Endothelial cell of umbilical vein (primary cell): ENCODE measurements at regions not wholly inside any gene's neighbourhood (a gene's known extent, or its start where the extent isn't known, plus 50 kb on each side); places are given as distances from the start of the nearest gene placed in this dataset.

Experiments
- MYC ChIP-seq: IDR thresholded peaks from one replicate; pipeline ENCODE4 v1.6.1; 2011; ENCODE audit warnings: mild to moderate bottlenecking, low read depth, low read length
- POLR2AphosphoS5 ChIP-seq: IDR thresholded peaks from 2 replicates; pipeline ENCODE4 v1.6.1; 2012; ENCODE audit warnings: low read depth, mild to moderate bottlenecking, control low read depth, low read length, moderate library complexity; ENCODE audit not compliant: insufficient read depth
- TF ChIP-seq, protein P1 (sequence below), 2 donors: IDR thresholded peaks; 1 replicate in 1 of 2; 2 replicates in 1 of 2; pipeline ENCODE4 v1.5.1; 2011; ENCODE audit warnings: low read length in 2 of 2, mild to moderate bottlenecking in 2 of 2, moderate library complexity in 2 of 2, control low read depth in 1 of 2, inconsistent platforms in 1 of 2, low read depth in 1 of 2; ENCODE audit not compliant: insufficient read depth in 1 of 2; ENCODE audit errors: extremely low read depth in 1 of 2

DNA sequence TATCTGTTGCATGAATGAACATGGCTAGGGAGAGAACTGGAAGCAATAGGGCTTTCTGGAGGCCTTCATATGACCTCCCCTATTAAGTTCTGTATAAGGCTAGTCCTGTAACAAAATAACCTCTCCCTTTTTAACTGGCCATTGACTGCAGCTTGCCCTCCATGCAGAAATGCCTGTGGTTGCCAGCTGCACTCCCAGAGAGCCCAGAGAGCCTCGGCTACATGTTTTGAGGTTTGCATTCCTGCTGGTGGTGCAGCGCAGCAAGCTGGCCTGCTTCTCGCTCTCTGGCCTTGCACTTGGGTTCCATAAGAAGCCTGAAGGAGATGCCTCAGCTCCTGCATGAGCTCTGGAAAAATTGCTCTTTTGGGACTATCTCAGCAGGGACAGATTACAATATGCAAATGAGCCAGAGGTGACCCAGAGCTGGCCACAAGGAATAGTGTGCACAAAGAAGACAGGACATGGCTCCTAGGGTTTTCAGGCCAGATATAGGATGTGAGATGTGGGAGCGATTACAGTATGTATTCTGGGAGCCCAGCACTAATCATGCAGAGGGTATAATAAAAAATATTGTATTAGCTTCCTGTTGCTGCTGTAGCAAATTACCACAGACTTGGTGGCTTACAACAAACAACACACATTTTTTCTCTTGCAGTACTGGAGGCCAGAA lies 186.7 kb downstream of the INSIG2 start:
- TF ChIP-seq, protein P1, sequence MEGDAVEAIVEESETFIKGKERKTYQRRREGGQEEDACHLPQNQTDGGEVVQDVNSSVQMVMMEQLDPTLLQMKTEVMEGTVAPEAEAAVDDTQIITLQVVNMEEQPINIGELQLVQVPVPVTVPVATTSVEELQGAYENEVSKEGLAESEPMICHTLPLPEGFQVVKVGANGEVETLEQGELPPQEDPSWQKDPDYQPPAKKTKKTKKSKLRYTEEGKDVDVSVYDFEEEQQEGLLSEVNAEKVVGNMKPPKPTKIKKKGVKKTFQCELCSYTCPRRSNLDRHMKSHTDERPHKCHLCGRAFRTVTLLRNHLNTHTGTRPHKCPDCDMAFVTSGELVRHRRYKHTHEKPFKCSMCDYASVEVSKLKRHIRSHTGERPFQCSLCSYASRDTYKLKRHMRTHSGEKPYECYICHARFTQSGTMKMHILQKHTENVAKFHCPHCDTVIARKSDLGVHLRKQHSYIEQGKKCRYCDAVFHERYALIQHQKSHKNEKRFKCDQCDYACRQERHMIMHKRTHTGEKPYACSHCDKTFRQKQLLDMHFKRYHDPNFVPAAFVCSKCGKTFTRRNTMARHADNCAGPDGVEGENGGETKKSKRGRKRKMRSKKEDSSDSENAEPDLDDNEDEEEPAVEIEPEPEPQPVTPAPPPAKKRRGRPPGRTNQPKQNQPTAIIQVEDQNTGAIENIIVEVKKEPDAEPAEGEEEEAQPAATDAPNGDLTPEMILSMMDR (IDR thresholded peaks at IDR 0.05; ENCODE audit: extremely low read depth in 1 of 2, insufficient read depth in 1 of 2, low read depth in 1 of 2, low read length in 2 of 2), result no peak
- TF ChIP-seq MYC (no peak), POLR2AphosphoS5 (no peak)
